Fibroblast of lung (primary cell): ENCODE measurements at regions not wholly inside any gene's neighbourhood (a gene's known extent, or its start where the extent isn't known, plus 50 kb on each side); places are given as distances from the start of the nearest gene placed in this dataset.

Experiments
- CTCF ChIP-seq, 2 donors: IDR thresholded peaks in 1 of 2; conservative IDR thresholded peaks in 1 of 2; 1 replicate in 1 of 2; 2 replicates in 1 of 2; pipeline ENCODE4 v1.5.1; 2011 to 2012; ENCODE audit warnings: low read length in 2 of 2, control low read depth in 1 of 2, inconsistent platforms in 1 of 2, low read depth in 1 of 2, mild to moderate bottlenecking in 1 of 2
- EZH2 ChIP-seq: IDR thresholded peaks from 2 replicates; pipeline ENCODE4 v1.5.1; 2012; ENCODE audit warnings: low read length, control low read depth, mild to moderate bottlenecking; ENCODE audit errors: missing control alignments

- no peak for TF ChIP-seq CTCF (conservative IDR thresholded peaks at IDR 0.05 in 1 of 2, IDR thresholded peaks at IDR 0.05 in 1 of 2; ENCODE audit: low read depth in 1 of 2, low read length in 2 of 2)
- no peak for TF ChIP-seq EZH2
These were observed 224.5 kb downstream of the EN1 start for GRCh38 chr2:118622913-118623312.
